HG02763 (cell line): ENCODE measurements at regions not wholly inside any gene's neighbourhood (a gene's known extent, or its start where the extent isn't known, plus 50 kb on each side); places are given as distances from the start of the nearest gene placed in this dataset.
"Not testable (repeated sequence)": the region's sequence is repeated elsewhere in the genome, so short reads cannot be mapped to it uniquely, and the experiment has no call there.

ENCODE experiments used
- ATAC-seq: cut with Tn5 transposase; IDR thresholded peaks from one replicate; pipeline ENCODE4 v1.9.1; 2021; ENCODE audit warnings: mild to moderate bottlenecking, moderate library complexity; ENCODE audit not compliant: unreplicated experiment

GRCh38 chr16:85236818-85237150, 124.5 kb upstream of the CIBAR2 start:
- ATAC-seq, result no peak

- ATAC-seq, result no peak
These were observed 125.5 kb upstream of the CIBAR2 start for GRCh38 chr16:85237817-85238216.

GRCh38 chr16:85238233-85238647, 126.0 kb upstream of the CIBAR2 start:
- ATAC-seq, result no peak

- no peak for ATAC-seq
These were observed 127.0 kb upstream of the CIBAR2 start for GRCh38 chr16:85239239-85239638.

- ATAC-seq, result no peak
These were observed 127.6 kb upstream of the CIBAR2 start for GRCh38 chr16:85239871-85240270.

- ATAC-seq, result no peak
These were observed 129.0 kb upstream of the CIBAR2 start for GRCh38 chr16:85240982-85241924.

GRCh38 chr16:85242140-85242539, 129.9 kb upstream of the CIBAR2 start:
- ATAC-seq, result no peak

- ATAC-seq, result no peak
These were observed 131.0 kb upstream of the CIBAR2 start for GRCh38 chr16:85243308-85243707.

GRCh38 chr16:85244452-85244851, 132.2 kb upstream of the CIBAR2 start:
- not testable (repeated sequence) for ATAC-seq

- ATAC-seq, result no peak
These were observed 133.3 kb upstream of the CIBAR2 start for GRCh38 chr16:85245307-85246172.

- no peak for ATAC-seq
These were observed 134.2 kb upstream of the CIBAR2 start for GRCh38 chr16:85246473-85246872.

- no peak for ATAC-seq
These were observed 134.7 kb upstream of the CIBAR2 start for GRCh38 chr16:85246973-85247372.

GRCh38 chr16:85248342-85248741, 136.1 kb upstream of the CIBAR2 start:
- ATAC-seq, result no peak

- ATAC-seq, result no peak
These were observed 136.6 kb upstream of the CIBAR2 start for GRCh38 chr16:85248857-85249256.

- no peak for ATAC-seq
These were observed 137.3 kb upstream of the CIBAR2 start for GRCh38 chr16:85249418-85250146.

GRCh38 chr16:85250147-85250463, 137.8 kb upstream of the CIBAR2 start:
- ATAC-seq, result no peak

GRCh38 chr16:85250609-85251223, 138.4 kb upstream of the CIBAR2 start:
- ATAC-seq, result no peak

GRCh38 chr16:85251225-85251760, 139.0 kb upstream of the CIBAR2 start:
- ATAC-seq, result no peak

GRCh38 chr16:85252014-85252413, 139.7 kb upstream of the CIBAR2 start:
- no peak for ATAC-seq

- ATAC-seq, result no peak
These were observed 140.2 kb upstream of the CIBAR2 start for GRCh38 chr16:85252461-85252860.
